SK-N-MC (cell line): ENCODE measurements at regions not wholly inside any gene's neighbourhood (a gene's known extent, or its start where the extent isn't known, plus 50 kb on each side); places are given as distances from the start of the nearest gene placed in this dataset.

Experiments
- EZH2 ChIP-seq: fragments of 200-600 bp; sonication (generic); IDR thresholded peaks from one replicate; pipeline ENCODE4 v1.6.1; 2017; ENCODE audit warnings: antibody characterized with exemption
- POLR2AphosphoS5 ChIP-seq: IDR thresholded peaks from 2 replicates; pipeline ENCODE4 v1.6.1; 2012; ENCODE audit warnings: mild to moderate bottlenecking, low read depth, low read length, borderline replicate concordance

DNA sequence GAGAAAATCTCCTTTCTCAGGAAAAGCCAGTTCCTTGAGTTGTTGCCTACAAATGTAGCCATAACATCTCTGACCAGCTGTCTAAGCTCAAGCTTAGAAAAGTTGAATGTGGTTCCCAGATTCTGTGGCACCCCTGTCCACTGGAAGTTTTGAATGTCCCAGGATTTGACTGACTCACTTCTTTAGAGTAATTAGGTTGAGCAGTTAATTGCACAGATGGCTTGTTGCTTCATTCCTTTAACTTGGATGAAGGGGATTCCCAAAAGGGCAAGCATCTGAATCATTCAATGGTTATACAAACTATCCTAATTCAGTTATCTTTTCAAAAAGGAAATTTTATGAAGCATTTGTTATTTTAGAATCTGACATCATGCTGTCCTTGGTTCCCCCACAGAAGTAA lies 374.7 kb downstream of the LNPK start:
- TF ChIP-seq POLR2AphosphoS5 (no peak), EZH2 (no peak)
